ENCODE measurements at regions not wholly inside any gene's neighbourhood (a gene's known extent, or its start where the extent isn't known, plus 50 kb on each side); places are given as distances from the start of the nearest gene placed in this dataset.
"Not testable (repeated sequence)": the region's sequence is repeated elsewhere in the genome, so short reads cannot be mapped to it uniquely, and the experiment has no call there.

- DNase-seq (no peak), ATAC-seq (no peak)
- no peaks in the 10 kb centered on the region for H3K4me1 ChIP-seq
- TF ChIP-seq POLR2A (IDR thresholded peaks at IDR 0.05) (no peak), CTCF (IDR thresholded peaks at IDR 0.05) (no peak)
- WGBS, 2 donors, result 80 to 86% methylated on average over 1 of the region's 1 CpG
- intact Hi-C loops (cut with DNase I), result no loop called here
- H3K27me3 ChIP-seq, result no peaks in the 10 kb centered on the region
- H3K4me3 ChIP-seq, result no peak overlapping the region
- no peak overlapping the region for H3K27ac ChIP-seq
- H3K9me3 ChIP-seq, result no peaks in the 10 kb centered on the region
- H3K36me3 ChIP-seq (replicated peaks in 1 of 2; ENCODE audit: insufficient read depth in 1 of 2, low read depth in 2 of 2), result no peaks in the 10 kb centered on the region
Observed at GRCh38 chr6:119830069-119830468, 480.5 kb upstream of the MAN1A1 start.

GRCh38 chr6:119829499-119829898 lies 479.9 kb upstream of the MAN1A1 start:
- H3K27me3 ChIP-seq; H3K4me3 ChIP-seq; H3K36me3 ChIP-seq (replicated peaks in 1 of 2; ENCODE audit: insufficient read depth in 1 of 2, low read depth in 2 of 2); H3K4me1 ChIP-seq; intact Hi-C loops (cut with DNase I); H3K27ac ChIP-seq; DNase-seq; H3K9me3 ChIP-seq; ATAC-seq: not testable (repeated sequence)
- 97 to 98% methylated on average over 4 of the region's 4 CpGs for WGBS, 2 donors

- no peaks in the 10 kb centered on the region for H3K4me1 ChIP-seq
- no peak for TF ChIP-seq POLR2A (IDR thresholded peaks at IDR 0.05)
- no peak for TF ChIP-seq CTCF (IDR thresholded peaks at IDR 0.05)
- H3K27ac ChIP-seq, result no peak overlapping the region
- WGBS, 2 donors, result 89 to 93% methylated on average over 2 of the region's 2 CpGs
- no peak overlapping the region for H3K4me3 ChIP-seq
- no peaks in the 10 kb centered on the region for H3K27me3 ChIP-seq
- ATAC-seq (no peak), DNase-seq (no peak)
- H3K9me3 ChIP-seq, result no peaks in the 10 kb centered on the region
- no peaks in the 10 kb centered on the region for H3K36me3 ChIP-seq (replicated peaks in 1 of 2; ENCODE audit: insufficient read depth in 1 of 2, low read depth in 2 of 2)
- intact Hi-C loops (cut with DNase I), result no loop called here
Observed at GRCh38 chr6:119829006-119829405, 479.4 kb upstream of the MAN1A1 start.

DNA sequence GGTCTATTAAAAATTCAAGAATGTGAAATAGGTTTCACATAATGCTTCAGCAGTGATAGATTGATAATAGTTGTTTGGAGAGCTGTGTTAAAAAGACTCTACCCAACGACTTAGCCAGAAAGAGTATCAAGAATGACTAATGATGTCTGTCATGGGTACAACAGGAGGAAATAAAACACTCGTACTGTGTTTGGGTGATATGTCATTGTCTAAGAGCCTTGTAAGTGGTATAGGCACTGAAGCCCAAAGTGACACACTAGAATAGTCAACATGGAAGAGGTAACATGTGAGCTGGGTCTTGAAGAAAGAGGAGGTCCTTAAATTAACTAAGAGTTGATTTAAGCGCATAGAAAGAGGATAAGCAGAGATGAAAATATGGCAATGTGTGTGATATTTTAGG lies 471.8 kb upstream of the MAN1A1 start:
- Histone ChIP-seq H3K27me3 (no peaks in the 10 kb centered on the region), H3K4me1 (no peaks in the 10 kb centered on the region), H3K36me3 (replicated peaks in 1 of 2; ENCODE audit: insufficient read depth in 1 of 2, low read depth in 2 of 2) (no peaks in the 10 kb centered on the region), H3K9me3 (no peaks in the 10 kb centered on the region), H3K27ac (no peak overlapping the region), H3K4me3 (no peak overlapping the region)
- WGBS, 2 donors, result 59% methylated on average over 3 of the region's 3 CpGs
- no peak for ATAC-seq
- intact Hi-C loops (cut with DNase I), result no loop called here
- DNase-seq, result no peak
- no peak for TF ChIP-seq CTCF (IDR thresholded peaks at IDR 0.05)
- TF ChIP-seq POLR2A (IDR thresholded peaks at IDR 0.05), result no peak

DNA sequence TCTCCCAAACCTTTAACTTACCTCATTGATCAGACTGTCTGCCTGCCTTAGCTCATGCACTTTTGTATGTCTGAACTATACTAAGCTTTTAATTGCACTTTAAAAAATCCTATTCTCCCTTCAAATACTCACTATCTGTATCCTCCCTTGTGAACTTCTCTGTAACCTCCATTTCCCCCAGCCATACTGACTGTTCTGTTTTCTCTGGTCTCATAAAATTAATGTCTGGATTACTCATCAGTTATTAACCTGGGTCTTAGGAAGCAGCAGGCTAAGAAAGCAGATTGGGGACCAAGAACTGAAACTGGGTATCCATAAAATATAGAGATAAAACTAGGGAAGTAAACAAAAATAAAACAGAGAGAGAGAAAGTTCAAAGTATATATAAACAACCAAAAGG lies 469.3 kb upstream of the MAN1A1 start:
- Histone ChIP-seq H3K9me3 (no peaks in the 10 kb centered on the region), H3K36me3 (replicated peaks in 1 of 2; ENCODE audit: insufficient read depth in 1 of 2, low read depth in 2 of 2) (no peaks in the 10 kb centered on the region), H3K27ac (no peak overlapping the region), H3K4me1 (no peaks in the 10 kb centered on the region), H3K27me3 (no peaks in the 10 kb centered on the region), H3K4me3 (no peak overlapping the region)
- DNase-seq (no peak), ATAC-seq (no peak)
- intact Hi-C loops (cut with DNase I), result no loop called here
- TF ChIP-seq POLR2A (IDR thresholded peaks at IDR 0.05), result no peak
- TF ChIP-seq CTCF (IDR thresholded peaks at IDR 0.05), result no peak

Data from body of pancreas (tissue), 4 donors.